SU-DHL-6 (cell line): ENCODE measurements at regions not wholly inside any gene's neighbourhood (a gene's known extent, or its start where the extent isn't known, plus 50 kb on each side); places are given as distances from the start of the nearest gene placed in this dataset.

Experiments used
- CTCF ChIP-seq: fragments of 200-600 bp; sonication (generic); IDR thresholded peaks from one replicate; pipeline ENCODE4 v1.5.1; 2017; ENCODE audit warnings: antibody characterized with exemption, mild to moderate bottlenecking, low read length, moderate library complexity; ENCODE audit not compliant: insufficient read depth, poor library complexity, severe bottlenecking
- EZH2phosphoT487 ChIP-seq: fragments of 200-600 bp; sonication (generic), shearing (Covaris generic); conservative IDR thresholded peaks from 2 replicates; pipeline ENCODE4 v1.6.1; 2018; ENCODE audit warnings: mild to moderate bottlenecking, antibody characterized with exemption, low read length, moderate library complexity, mixed read lengths

- TF ChIP-seq CTCF (no peak), EZH2phosphoT487 (no peak)
Measured at GRCh38 chr2:67982956-67983355, 79.8 kb downstream of the C1D start.
